Mucosa of descending colon (tissue), 3 donors: ENCODE measurements at regions not wholly inside any gene's neighbourhood (a gene's known extent, or its start where the extent isn't known, plus 50 kb on each side); places are given as distances from the start of the nearest gene placed in this dataset.
"Not testable (repeated sequence)": the region's sequence is repeated elsewhere in the genome, so short reads cannot be mapped to it uniquely, and the experiment has no call there.

ENCODE experiments used
- ATAC-seq: fragments of 200-7000 bp; cut with Tn5 transposase; one replicate; pipeline ENCODE4 v1.9.1; 2020; ENCODE audit warnings: mild to moderate bottlenecking, moderate library complexity
- DNase-seq, 3 donors: peaks; one replicate each; pipeline ENCODE4 v3.0.0-alpha.2; 2020
- H3K36me3 ChIP-seq: fragments of 200-600 bp; one replicate; pipeline ENCODE4 v1.8.0; 2021; ENCODE audit warnings: low read depth, mild to moderate bottlenecking
- H3K4me1 ChIP-seq: fragments of 200-600 bp; one replicate; pipeline ENCODE4 v1.8.0; 2021; ENCODE audit warnings: low read depth, mild to moderate bottlenecking
- H3K4me3 ChIP-seq: fragments of 200-600 bp; one replicate; pipeline ENCODE4 v1.8.0; 2021; ENCODE audit warnings: mild to moderate bottlenecking
- H3K9me3 ChIP-seq: fragments of 200-600 bp; one replicate; pipeline ENCODE4 v1.8.0; 2021; ENCODE audit warnings: mild to moderate bottlenecking
- intact Hi-C, 2 donors: fragments of 100-400 bp; cut with DNase I in 1 of 2; cut with micrococcal nuclease in 1 of 2; formaldehyde crosslinking; loops; one replicate each; pipeline versions ENCODE4 v1.11.0 to v1.11.1; 2022; cut with DNase I, micrococcal nuclease
- TF ChIP-seq, protein P1 (sequence below): fragments of 200-600 bp; IDR thresholded peaks from one replicate; pipeline ENCODE4 v1.8.0; 2022; ENCODE audit warnings: antibody characterized with exemption, mild to moderate bottlenecking
- donor health status: DM: no; HTN: no; CAD: no; lungs with moderate emphysema.
- donor health status: DM: no; HTN: no; CAD: no.
- donor health status: DM: no; HTN: yes; CAD: no.

DNA sequence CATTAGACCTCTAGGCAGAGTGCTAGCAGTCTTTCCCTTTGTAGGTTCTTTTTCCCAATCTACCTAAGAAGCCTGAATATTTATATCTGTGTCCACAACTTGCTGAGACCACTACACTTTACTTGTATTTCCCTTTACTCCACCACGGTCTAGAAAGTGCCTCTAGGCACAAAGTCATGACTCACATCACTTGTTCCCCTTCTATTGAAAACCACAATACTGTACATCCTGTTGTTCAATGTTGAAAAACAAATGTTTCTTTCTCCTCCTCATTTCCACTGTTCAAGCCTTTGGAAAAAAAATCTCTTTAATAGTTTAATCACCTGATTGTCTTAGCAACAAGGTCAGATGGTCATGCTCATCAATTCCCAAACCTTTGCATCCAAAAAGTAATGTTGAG lies 326.7 kb downstream of the GUCY2F start:
- Histone ChIP-seq H3K4me3 (no peak overlapping the region), H3K9me3 (no peaks in the 10 kb centered on the region), H3K4me1 (no peaks in the 10 kb centered on the region), H3K36me3 (no peaks in the 10 kb centered on the region)
- no peak for ATAC-seq
- TF ChIP-seq, protein P1, sequence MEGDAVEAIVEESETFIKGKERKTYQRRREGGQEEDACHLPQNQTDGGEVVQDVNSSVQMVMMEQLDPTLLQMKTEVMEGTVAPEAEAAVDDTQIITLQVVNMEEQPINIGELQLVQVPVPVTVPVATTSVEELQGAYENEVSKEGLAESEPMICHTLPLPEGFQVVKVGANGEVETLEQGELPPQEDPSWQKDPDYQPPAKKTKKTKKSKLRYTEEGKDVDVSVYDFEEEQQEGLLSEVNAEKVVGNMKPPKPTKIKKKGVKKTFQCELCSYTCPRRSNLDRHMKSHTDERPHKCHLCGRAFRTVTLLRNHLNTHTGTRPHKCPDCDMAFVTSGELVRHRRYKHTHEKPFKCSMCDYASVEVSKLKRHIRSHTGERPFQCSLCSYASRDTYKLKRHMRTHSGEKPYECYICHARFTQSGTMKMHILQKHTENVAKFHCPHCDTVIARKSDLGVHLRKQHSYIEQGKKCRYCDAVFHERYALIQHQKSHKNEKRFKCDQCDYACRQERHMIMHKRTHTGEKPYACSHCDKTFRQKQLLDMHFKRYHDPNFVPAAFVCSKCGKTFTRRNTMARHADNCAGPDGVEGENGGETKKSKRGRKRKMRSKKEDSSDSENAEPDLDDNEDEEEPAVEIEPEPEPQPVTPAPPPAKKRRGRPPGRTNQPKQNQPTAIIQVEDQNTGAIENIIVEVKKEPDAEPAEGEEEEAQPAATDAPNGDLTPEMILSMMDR, result no peak
- intact Hi-C loops, result no loop called here
- no peak for DNase-seq

DNA sequence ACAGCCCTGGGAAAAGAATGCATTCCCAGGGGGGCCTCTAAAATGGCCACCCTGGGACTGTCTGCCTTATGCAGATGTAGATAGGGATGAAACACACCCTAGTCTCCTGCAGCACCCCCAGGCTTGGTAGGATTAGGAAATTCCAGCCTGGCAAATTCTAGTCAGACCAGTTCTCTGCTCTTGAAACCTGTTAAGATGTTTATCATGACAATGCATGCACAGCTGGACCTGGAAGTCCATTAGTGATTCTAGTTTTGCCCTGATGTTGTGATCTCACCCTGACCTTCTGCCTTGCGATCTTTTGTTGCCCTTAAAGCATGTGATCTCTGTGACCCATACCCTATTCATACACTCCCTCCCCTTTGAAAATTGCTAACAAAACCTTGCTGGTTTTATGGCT lies 337.7 kb downstream of the GUCY2F start:
- H3K9me3 ChIP-seq, DNase-seq, H3K36me3 ChIP-seq, intact Hi-C loops, H3K4me1 ChIP-seq, H3K4me3 ChIP-seq, ATAC-seq: not testable (repeated sequence)

DNA sequence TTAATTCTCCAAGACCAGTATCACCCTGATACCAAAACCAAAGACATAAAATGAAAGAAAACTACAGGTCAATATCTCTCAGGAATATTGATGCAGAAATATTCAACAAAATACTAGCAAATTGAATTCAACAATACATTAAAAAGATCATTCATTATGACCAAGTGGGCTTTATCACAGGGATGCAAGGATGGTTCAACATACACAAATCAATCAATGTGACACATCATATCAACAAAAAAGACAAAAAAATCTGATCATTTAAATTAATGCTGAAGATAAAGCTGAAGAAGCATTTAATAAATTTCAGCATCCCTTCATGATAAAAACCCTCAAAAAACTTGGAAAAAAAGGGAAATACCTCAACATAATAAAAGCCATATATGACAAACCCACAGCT lies 341.4 kb downstream of the GUCY2F start:
- Histone ChIP-seq H3K36me3 (no peaks in the 10 kb centered on the region), H3K4me1 (no peaks in the 10 kb centered on the region), H3K4me3 (no peak overlapping the region), H3K9me3 (no peaks in the 10 kb centered on the region)
- intact Hi-C loops, result no loop called here
- TF ChIP-seq, protein P1, result no peak
- no peak for DNase-seq
- no peak for ATAC-seq

DNA sequence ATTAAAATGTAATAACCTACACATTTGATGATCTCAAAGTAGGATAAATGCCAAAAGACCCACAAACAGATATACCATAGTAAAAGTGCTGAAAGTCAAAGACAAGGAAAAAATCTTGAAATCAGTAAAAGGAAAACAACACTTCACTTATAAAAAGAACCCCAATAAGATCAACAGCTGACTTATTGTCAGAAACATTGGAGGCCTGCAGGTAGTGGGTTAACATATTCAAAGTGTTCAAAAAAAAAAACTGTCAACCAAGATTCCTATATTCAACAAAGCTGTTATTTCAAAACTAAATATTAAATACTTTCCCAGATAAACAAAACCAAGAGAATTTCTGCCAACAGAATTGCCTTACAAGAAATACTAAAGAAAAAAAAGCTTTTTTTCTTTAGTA lies 347.1 kb downstream of the GUCY2F start:
- no peak for DNase-seq
- Histone ChIP-seq H3K4me3 (no peak overlapping the region), H3K36me3 (no peaks in the 10 kb centered on the region), H3K9me3 (peaks cover 3% of the 10 kb centered on the region), H3K4me1 (no peaks in the 10 kb centered on the region)
- no peak for ATAC-seq
- intact Hi-C loops, result no loop called here
- TF ChIP-seq, protein P1, result no peak

DNA sequence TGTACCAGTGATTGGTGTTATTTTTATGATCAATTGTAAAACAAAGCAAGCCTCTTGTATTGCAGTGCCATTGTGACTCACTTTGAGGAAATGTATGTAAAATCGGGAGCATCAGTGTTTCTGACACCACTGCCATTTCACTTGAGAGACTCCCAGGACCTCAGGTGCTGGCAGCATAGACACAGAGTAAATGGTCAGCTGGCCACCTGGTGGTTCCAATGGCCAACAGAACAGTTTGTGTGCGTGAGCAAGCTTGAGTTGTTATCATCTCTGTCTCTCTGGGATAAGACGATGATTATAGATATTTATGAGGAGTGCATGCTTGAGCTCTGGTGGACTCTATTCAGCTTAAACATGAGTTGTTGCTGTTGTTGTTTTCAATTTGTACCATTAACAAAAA lies 356.6 kb downstream of the GUCY2F start:
- Histone ChIP-seq H3K4me3 (no peak overlapping the region), H3K36me3 (no peaks in the 10 kb centered on the region), H3K4me1 (no peaks in the 10 kb centered on the region), H3K9me3 (no peaks in the 10 kb centered on the region)
- TF ChIP-seq, protein P1, result no peak
- intact Hi-C loops, result no loop called here
- no peak for DNase-seq
- ATAC-seq, result no peak

DNA sequence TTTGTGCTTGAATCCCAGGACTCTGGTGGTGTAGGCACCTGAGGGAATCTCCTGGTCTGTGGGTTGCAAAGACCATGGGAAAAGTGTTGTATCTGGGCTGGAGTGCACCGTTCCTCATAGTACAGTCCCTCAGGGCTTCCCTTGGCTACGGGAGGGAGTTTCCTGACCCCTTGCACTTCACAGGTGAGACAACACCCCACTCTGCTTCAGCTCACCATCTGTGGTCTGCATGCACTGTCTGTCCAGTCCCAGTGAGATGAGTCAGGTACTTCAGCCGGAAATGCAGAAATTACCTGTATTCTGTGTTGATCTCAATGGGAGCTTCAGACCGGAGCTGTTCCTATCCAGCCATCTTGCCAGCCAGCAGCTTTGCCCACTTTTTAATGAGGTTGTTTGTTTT lies 353.0 kb upstream of the IRS4 start:
- DNase-seq (no peak), ATAC-seq (no peak)
- Histone ChIP-seq H3K4me3 (no peak overlapping the region), H3K36me3 (no peaks in the 10 kb centered on the region), H3K4me1 (no peaks in the 10 kb centered on the region), H3K9me3 (no peaks in the 10 kb centered on the region)
- TF ChIP-seq, protein P1, result no peak
- intact Hi-C loops, result no loop called here
